ENCODE measurements at regions not wholly inside any gene's neighbourhood (a gene's known extent, or its start where the extent isn't known, plus 50 kb on each side); places are given as distances from the start of the nearest gene placed in this dataset.
A peak's percentile ranks its signal among the peaks of the same experiment; 100 is the strongest.

GRCh38 chr2:199704358-199705238, 146.4 kb downstream of the FTCDNL1 start:
- Mint-ChIP-seq H3K27me3 (ENCODE audit: low read depth in 3 of 3) (peaks cover 0 to 2% (median 0%) of the 10 kb centered on the region in 3 donors), H3K36me3 (peaks cover 1 to 3% of the 10 kb centered on the region in 2 donors), H3K4me3 (no peak overlapping the region), H3K4me1 (peaks cover 7% of the 10 kb centered on the region), H3K27ac (peak overlapping the region in 1 of 7 donors; percentile 64), H3K9me3 (peaks cover 14 to 22% (median 18%) of the 10 kb centered on the region in 7 donors)
- Histone ChIP-seq H3K4me2 (replicated peaks; ENCODE audit: extremely low read depth, low read length, poor library complexity, severe bottlenecking) (no peak overlapping the region), H3K27me3 (ENCODE audit: control insufficient read depth in 2 of 2, insufficient read depth in 2 of 2, low read length in 2 of 2) (no peaks in the 10 kb centered on the region), H3K79me2 (ENCODE audit: insufficient read depth, low read length) (no peaks in the 10 kb centered on the region), H4K20me1 (ENCODE audit: insufficient read depth, low read length) (no peaks in the 10 kb centered on the region), H3K27ac (ENCODE audit: low read depth in 1 of 2, low read length in 2 of 2) (no peak overlapping the region), H2AFZ (ENCODE audit: insufficient read depth, low read depth, low read length, poor library complexity, severe bottlenecking) (no peak overlapping the region), H3K9ac (ENCODE audit: insufficient read depth, low read length, poor library complexity, severe bottlenecking) (no peak overlapping the region), H3K9me3 (replicated peaks in 1 of 2; ENCODE audit: control insufficient read depth in 1 of 2, insufficient read depth in 1 of 2, low read length in 2 of 2) (peaks cover 0 to 23% of the 10 kb centered on the region in 2 donors), H3K4me3 (replicated peaks in 1 of 3; ENCODE audit: low read depth in 2 of 3, low read length in 3 of 3) (no peak overlapping the region), H3K36me3 (replicated peaks in 1 of 2; ENCODE audit: control insufficient read depth in 1 of 2, insufficient read depth in 2 of 2, low read length in 2 of 2) (no peaks in the 10 kb centered on the region), H3K4me1 (ENCODE audit: control insufficient read depth in 1 of 2, insufficient read depth in 2 of 2, low read length in 2 of 2) (peaks cover 0 to 2% of the 10 kb centered on the region in 2 donors)
- no CpG with 5 or more reads among the region's 1 CpG for WGBS (ENCODE audit: insufficient coverage)
- DNase-seq: peak; percentile 46 to 69 (median 58)
- TF ChIP-seq CTCF (IDR thresholded peaks at IDR 0.05): peak; percentile 83
- intact Hi-C loops (cut with micrococcal nuclease): loop anchor here (5.0 kb wide), 2 partner anchors 38 to 158 kb away; no protein-coding TSS in a partner anchor

GRCh38 chr2:199703199-199703598, 147.8 kb downstream of the FTCDNL1 start:
- Mint-ChIP-seq H3K4me3 (no peak overlapping the region), H3K4me1 (peaks cover 7% of the 10 kb centered on the region), H3K27ac (no peak overlapping the region), H3K9me3 (peaks cover 7 to 10% (median 9%) of the 10 kb centered on the region in 7 donors), H3K27me3 (ENCODE audit: low read depth in 3 of 3) (peaks cover 0 to 2% (median 0%) of the 10 kb centered on the region in 3 donors), H3K36me3 (peaks cover 0 to 3% of the 10 kb centered on the region in 2 donors)
- Histone ChIP-seq H3K36me3 (replicated peaks in 1 of 2; ENCODE audit: control insufficient read depth in 1 of 2, insufficient read depth in 2 of 2, low read length in 2 of 2) (no peaks in the 10 kb centered on the region), H3K27ac (ENCODE audit: low read depth in 1 of 2, low read length in 2 of 2) (no peak overlapping the region), H3K4me3 (replicated peaks in 1 of 3; ENCODE audit: low read depth in 2 of 3, low read length in 3 of 3) (no peak overlapping the region), H3K27me3 (ENCODE audit: control insufficient read depth in 2 of 2, insufficient read depth in 2 of 2, low read length in 2 of 2) (no peaks in the 10 kb centered on the region), H3K9ac (ENCODE audit: insufficient read depth, low read length, poor library complexity, severe bottlenecking) (no peak overlapping the region), H4K20me1 (ENCODE audit: insufficient read depth, low read length) (no peaks in the 10 kb centered on the region), H3K9me3 (replicated peaks in 1 of 2; ENCODE audit: control insufficient read depth in 1 of 2, insufficient read depth in 1 of 2, low read length in 2 of 2) (peaks cover 0 to 9% of the 10 kb centered on the region in 2 donors), H3K79me2 (ENCODE audit: insufficient read depth, low read length) (no peaks in the 10 kb centered on the region), H3K4me1 (ENCODE audit: control insufficient read depth in 1 of 2, insufficient read depth in 2 of 2, low read length in 2 of 2) (peaks cover 0 to 2% of the 10 kb centered on the region in 2 donors), H3K4me2 (replicated peaks; ENCODE audit: extremely low read depth, low read length, poor library complexity, severe bottlenecking) (no peak overlapping the region), H2AFZ (ENCODE audit: insufficient read depth, low read depth, low read length, poor library complexity, severe bottlenecking) (no peak overlapping the region)
- no CpG with 5 or more reads among the region's 2 CpGs for WGBS (ENCODE audit: insufficient coverage)
- no peak for DNase-seq
- no peak for TF ChIP-seq CTCF (IDR thresholded peaks at IDR 0.05)
- intact Hi-C loops (cut with micrococcal nuclease): loop anchor here (5.0 kb wide), 2 partner anchors 39 to 159 kb away; no protein-coding TSS in a partner anchor

All from CD14-positive monocyte (primary cell).